Panc1 (cell line): ENCODE measurements at regions not wholly inside any gene's neighbourhood (a gene's known extent, or its start where the extent isn't known, plus 50 kb on each side); places are given as distances from the start of the nearest gene placed in this dataset.

Experiments used
- ATAC-seq: fragments of 200-7000 bp; cut with Tn5 transposase; 2 replicates; pipeline ENCODE4 v1.9.1; 2020; ENCODE audit warnings: mild to moderate bottlenecking, moderate library complexity
- BruUV-seq: library from RNA; stranded (reverse); fragments of 400-500 nt; replicated peaks from 2 replicates; lab custom pipeline; 2021; lab: Mats Ljungman, UMichigan
- CTCF ChIA-PET: fragments of 300-600 bp; sonication (Branson Sonifier 250); formaldehyde crosslinking; loops from one replicate; lab custom pipeline; 2022; ENCODE audit warnings: antibody characterized with exemption; lab: Charles Lee
- POLR2A ChIA-PET: fragments of 300-600 bp; sonication (Branson Sonifier 250); formaldehyde crosslinking; loops from one replicate; lab custom pipeline; 2022; ENCODE audit warnings: antibody characterized with exemption; lab: Charles Lee
- DNase-seq: peaks from one replicate; pipeline ENCODE4 v3.0.0-alpha.2; 2010; ENCODE audit warnings: low read depth, low spot score
- H3K27ac ChIP-seq: 2 replicates; pipeline ENCODE4 v1.5.1; 2011; ENCODE audit warnings: mild to moderate bottlenecking, low read length, inconsistent platforms
- H3K27me3 ChIP-seq: fragments of 200-500 bp; sonication (Bioruptor generic); 2 replicates; pipeline ENCODE4 v1.6.0; 2014; ENCODE audit warnings: low read length, inconsistent platforms; ENCODE audit not compliant: control insufficient read depth, insufficient read depth
- H3K36me3 ChIP-seq: fragments of 200-500 bp; sonication (Bioruptor generic); 2 replicates; pipeline ENCODE4 v1.5.1; 2014; ENCODE audit warnings: inconsistent platforms, mild to moderate bottlenecking, low read length, moderate library complexity; ENCODE audit not compliant: control insufficient read depth, insufficient read depth
- H3K4me1 ChIP-seq: 2 replicates; pipeline ENCODE4 v1.5.1; 2011; ENCODE audit warnings: inconsistent platforms, mild to moderate bottlenecking, low read length, moderate library complexity; ENCODE audit not compliant: control insufficient read depth, insufficient read depth
- H3K4me3 ChIP-seq, 2 experiments: 2 replicates each; pipeline ENCODE4 v1.5.1; 2011 to 2012; ENCODE audit warnings: low read depth in 2 of 2, low read length in 2 of 2, mild to moderate bottlenecking in 2 of 2, inconsistent platforms in 1 of 2, moderate library complexity in 1 of 2
- H3K9me3 ChIP-seq: fragments of 200-500 bp; sonication (Bioruptor generic); 2 replicates; pipeline ENCODE4 v1.5.1; 2014; ENCODE audit warnings: low read depth, mild to moderate bottlenecking, inconsistent platforms, low read length, moderate library complexity; ENCODE audit not compliant: control insufficient read depth, insufficient read depth
- POLR2AphosphoS5 ChIP-seq: IDR thresholded peaks from 2 replicates; pipeline ENCODE4 v1.6.1; 2012; ENCODE audit warnings: mild to moderate bottlenecking, low read depth, low read length, moderate library complexity
- SIN3A ChIP-seq: IDR thresholded peaks from 2 replicates; pipeline ENCODE4 v1.6.1; 2012; ENCODE audit warnings: low read depth, mild to moderate bottlenecking, low read length, moderate library complexity, borderline replicate concordance; ENCODE audit not compliant: insufficient read depth
- TCF7L2 ChIP-seq: IDR thresholded peaks from 2 replicates; pipeline ENCODE4 v1.6.1; 2011; ENCODE audit warnings: mild to moderate bottlenecking, low read depth, low read length, inconsistent platforms
- in situ Hi-C: cut with HindIII; loops from 2 replicates; pipeline ENCODE4 v1.10.0; 2016; ENCODE audit warnings: low sequenced_read_pairs, low pct_unique_long_range_greater_than_20kb
- intact Hi-C: fragments of 100-400 bp; cut with micrococcal nuclease; formaldehyde crosslinking; loops from one replicate; pipeline ENCODE4 v1.10.0; 2022; ENCODE audit not compliant: unreplicated experiment
- TF ChIP-seq, protein P1 (sequence below): fragments of 450-650 bp; IDR thresholded peaks from 2 replicates; pipeline ENCODE4 v1.5.1; 2017; ENCODE audit warnings: mild to moderate bottlenecking
- TF ChIP-seq, protein P2 (sequence below), 2 experiments: IDR thresholded peaks; 2 replicates each; pipeline ENCODE4 v1.6.1; 2011 to 2012; ENCODE audit warnings: low read depth in 2 of 2, control low read depth in 1 of 2, low read length in 1 of 2, mild to moderate bottlenecking in 1 of 2, moderate library complexity in 1 of 2; ENCODE audit not compliant: insufficient read depth in 1 of 2

DNA sequence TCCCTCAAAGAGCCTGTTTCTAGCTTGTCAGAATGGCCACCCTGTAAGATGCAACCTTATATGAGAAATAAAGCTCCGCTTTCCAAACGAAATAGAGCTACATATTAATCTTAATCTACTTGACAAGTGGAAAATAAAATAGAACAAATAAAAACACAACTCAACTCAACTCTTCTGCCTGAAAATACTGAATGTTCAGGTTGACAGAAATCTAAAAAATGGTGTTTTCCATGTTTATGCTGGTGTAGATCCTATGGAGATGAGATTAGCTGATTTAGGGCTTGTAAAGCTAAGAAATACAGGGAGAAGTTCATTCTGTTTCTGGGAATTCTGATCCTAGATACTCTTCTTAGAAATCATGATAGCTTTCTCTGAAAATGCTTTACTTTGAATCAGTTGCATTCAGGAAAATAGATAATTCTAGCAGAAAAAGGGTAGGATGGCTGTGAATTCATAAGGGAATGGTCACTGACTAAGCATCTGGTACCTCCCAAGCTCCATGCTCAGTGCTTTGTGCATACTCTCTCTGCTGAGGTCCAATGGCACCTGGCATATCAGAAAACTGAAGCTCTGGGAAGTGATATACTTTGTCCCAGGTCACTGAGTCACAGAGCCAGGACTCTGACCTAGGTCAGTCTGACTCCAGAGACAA lies 89.2 kb upstream of the EXOC1L start:
- H3K27me3 ChIP-seq = 0 out of 2 replicates have a peak, but pooled peaks cover 2% of the 10 kb centered on the region
- no peaks in the 10 kb centered on the region for H3K36me3 ChIP-seq
- no peak overlapping the region for H3K4me3 ChIP-seq
- H3K27ac ChIP-seq = no peak overlapping the region
- TF ChIP-seq POLR2AphosphoS5 (no peak), TCF7L2 (no peak), SIN3A (no peak)
- TF ChIP-seq, protein P1, sequence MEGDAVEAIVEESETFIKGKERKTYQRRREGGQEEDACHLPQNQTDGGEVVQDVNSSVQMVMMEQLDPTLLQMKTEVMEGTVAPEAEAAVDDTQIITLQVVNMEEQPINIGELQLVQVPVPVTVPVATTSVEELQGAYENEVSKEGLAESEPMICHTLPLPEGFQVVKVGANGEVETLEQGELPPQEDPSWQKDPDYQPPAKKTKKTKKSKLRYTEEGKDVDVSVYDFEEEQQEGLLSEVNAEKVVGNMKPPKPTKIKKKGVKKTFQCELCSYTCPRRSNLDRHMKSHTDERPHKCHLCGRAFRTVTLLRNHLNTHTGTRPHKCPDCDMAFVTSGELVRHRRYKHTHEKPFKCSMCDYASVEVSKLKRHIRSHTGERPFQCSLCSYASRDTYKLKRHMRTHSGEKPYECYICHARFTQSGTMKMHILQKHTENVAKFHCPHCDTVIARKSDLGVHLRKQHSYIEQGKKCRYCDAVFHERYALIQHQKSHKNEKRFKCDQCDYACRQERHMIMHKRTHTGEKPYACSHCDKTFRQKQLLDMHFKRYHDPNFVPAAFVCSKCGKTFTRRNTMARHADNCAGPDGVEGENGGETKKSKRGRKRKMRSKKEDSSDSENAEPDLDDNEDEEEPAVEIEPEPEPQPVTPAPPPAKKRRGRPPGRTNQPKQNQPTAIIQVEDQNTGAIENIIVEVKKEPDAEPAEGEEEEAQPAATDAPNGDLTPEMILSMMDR = no peak
- TF ChIP-seq, protein P2, sequence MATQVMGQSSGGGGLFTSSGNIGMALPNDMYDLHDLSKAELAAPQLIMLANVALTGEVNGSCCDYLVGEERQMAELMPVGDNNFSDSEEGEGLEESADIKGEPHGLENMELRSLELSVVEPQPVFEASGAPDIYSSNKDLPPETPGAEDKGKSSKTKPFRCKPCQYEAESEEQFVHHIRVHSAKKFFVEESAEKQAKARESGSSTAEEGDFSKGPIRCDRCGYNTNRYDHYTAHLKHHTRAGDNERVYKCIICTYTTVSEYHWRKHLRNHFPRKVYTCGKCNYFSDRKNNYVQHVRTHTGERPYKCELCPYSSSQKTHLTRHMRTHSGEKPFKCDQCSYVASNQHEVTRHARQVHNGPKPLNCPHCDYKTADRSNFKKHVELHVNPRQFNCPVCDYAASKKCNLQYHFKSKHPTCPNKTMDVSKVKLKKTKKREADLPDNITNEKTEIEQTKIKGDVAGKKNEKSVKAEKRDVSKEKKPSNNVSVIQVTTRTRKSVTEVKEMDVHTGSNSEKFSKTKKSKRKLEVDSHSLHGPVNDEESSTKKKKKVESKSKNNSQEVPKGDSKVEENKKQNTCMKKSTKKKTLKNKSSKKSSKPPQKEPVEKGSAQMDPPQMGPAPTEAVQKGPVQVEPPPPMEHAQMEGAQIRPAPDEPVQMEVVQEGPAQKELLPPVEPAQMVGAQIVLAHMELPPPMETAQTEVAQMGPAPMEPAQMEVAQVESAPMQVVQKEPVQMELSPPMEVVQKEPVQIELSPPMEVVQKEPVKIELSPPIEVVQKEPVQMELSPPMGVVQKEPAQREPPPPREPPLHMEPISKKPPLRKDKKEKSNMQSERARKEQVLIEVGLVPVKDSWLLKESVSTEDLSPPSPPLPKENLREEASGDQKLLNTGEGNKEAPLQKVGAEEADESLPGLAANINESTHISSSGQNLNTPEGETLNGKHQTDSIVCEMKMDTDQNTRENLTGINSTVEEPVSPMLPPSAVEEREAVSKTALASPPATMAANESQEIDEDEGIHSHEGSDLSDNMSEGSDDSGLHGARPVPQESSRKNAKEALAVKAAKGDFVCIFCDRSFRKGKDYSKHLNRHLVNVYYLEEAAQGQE (IDR thresholded peaks at IDR 0.05; ENCODE audit: insufficient read depth in 1 of 2, low read depth in 2 of 2, low read length in 1 of 2) = no peak
- CTCF ChIA-PET = no interaction called here
- intact Hi-C loops = loop anchor here (10.0 kb wide), 1 partner anchor 286 kb away; no protein-coding TSS in a partner anchor
- H3K9me3 ChIP-seq = no peaks in the 10 kb centered on the region
- no TSS peak for BruUV-seq
- POLR2A ChIA-PET = no interaction called here
- in situ Hi-C loops = no loop called here
- no peak for ATAC-seq
- H3K4me1 ChIP-seq = no peaks in the 10 kb centered on the region
- DNase-seq = no peak

DNA sequence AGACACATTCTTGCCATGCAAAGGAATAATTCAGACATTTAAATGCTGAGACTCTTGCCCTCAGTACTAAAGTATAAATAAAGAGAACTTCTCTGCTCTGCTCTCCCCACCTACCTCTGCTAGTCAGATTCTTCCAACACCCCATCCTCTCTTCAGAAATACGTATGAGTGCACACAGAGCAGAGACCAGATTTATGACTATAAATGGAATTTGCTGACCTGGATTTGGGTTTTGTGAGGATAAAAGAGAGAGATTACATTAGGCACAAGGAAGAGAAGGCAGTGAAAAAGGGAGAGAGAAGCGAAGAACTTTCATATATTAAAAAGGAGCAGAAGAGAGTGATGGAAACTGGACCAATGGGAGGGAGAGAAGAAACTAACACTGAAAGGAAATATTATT lies 87.6 kb upstream of the EXOC1L start:
- 0 out of 2 replicates have a peak, but pooled peaks cover 2% of the 10 kb centered on the region for H3K27me3 ChIP-seq
- no peaks in the 10 kb centered on the region for H3K9me3 ChIP-seq
- no peaks in the 10 kb centered on the region for H3K36me3 ChIP-seq
- intact Hi-C loops (loop anchor here (10.0 kb wide), 1 partner anchor 287 kb away; no protein-coding TSS in a partner anchor), in situ Hi-C loops (no loop called here)
- BruUV-seq = no TSS peak
- H3K4me3 ChIP-seq = no peak overlapping the region
- H3K27ac ChIP-seq = no peak overlapping the region
- TF ChIP-seq, protein P1 = no peak
- TF ChIP-seq TCF7L2 (no peak), POLR2AphosphoS5 (no peak), SIN3A (no peak)
- TF ChIP-seq, protein P2 (IDR thresholded peaks at IDR 0.05; ENCODE audit: insufficient read depth in 1 of 2, low read depth in 2 of 2, low read length in 1 of 2) = no peak
- ChIA-PET POLR2A (no interaction called here), CTCF (no interaction called here)
- no peaks in the 10 kb centered on the region for H3K4me1 ChIP-seq
- ATAC-seq (no peak), DNase-seq (no peak)
